ENCODE measurements at regions not wholly inside any gene's neighbourhood (a gene's known extent, or its start where the extent isn't known, plus 50 kb on each side); places are given as distances from the start of the nearest gene placed in this dataset.

DNA sequence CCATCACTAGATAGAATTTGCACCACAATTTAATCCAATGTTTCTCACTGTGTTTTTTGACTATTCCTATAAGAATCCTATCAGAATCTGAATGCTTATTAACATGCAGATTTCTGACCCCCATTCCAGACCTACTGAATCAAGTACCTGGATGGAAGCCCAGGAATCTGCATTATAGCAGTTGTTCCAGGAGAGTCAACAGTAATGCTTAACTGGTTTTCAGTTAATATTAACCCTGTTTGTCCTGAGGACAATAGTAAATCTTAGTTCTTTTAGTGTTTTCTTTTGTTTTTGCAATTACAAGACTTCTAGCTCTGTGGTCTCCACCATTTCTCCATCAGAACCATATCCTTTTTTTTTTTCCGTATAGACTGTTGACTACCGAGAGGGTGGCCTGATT, 168.2 kb downstream of the SREK1 start:
- peaks cover 0 to 10% of the 10 kb centered on the region in 2 donors for H3K27me3 Mint-ChIP-seq
- Histone ChIP-seq H3K36me3 (ENCODE audit: control insufficient read depth in 2 of 2, extremely low read depth in 1 of 2, insufficient read depth in 1 of 2, low read length in 1 of 2) (no peaks in the 10 kb centered on the region), H3K27ac (ENCODE audit: low read length) (no peak overlapping the region), H3K9me3 (no peaks in the 10 kb centered on the region), H3K4me1 (ENCODE audit: control insufficient read depth in 1 of 2, extremely low read depth in 1 of 2, insufficient read depth in 2 of 2, low read length in 2 of 2) (no peaks in the 10 kb centered on the region), H3K27me3 (replicated peaks in 1 of 2; ENCODE audit: control insufficient read depth in 2 of 2, extremely low read depth in 1 of 2, insufficient read depth in 2 of 2, low read length in 1 of 2) (no peaks in the 10 kb centered on the region), H3K4me3 (ENCODE audit: control insufficient read depth in 1 of 2, extremely low read depth in 1 of 2, low read length in 1 of 2) (no peak overlapping the region)
- H3K9me3 Mint-ChIP-seq: peaks cover 6 to 19% (median 14%) of the 10 kb centered on the region in 3 donors
- ChIA-PET CTCF (no interaction called here), POLR2A (interaction anchor here in 1 of 2 donors (0.6 kb wide), 1 partner anchor 674 kb away, joined by 6 read pairs; no protein-coding TSS in a partner anchor)
- H3K4me1 Mint-ChIP-seq: peaks cover 2 to 5% (median 3%) of the 10 kb centered on the region in 3 donors
- ATAC-seq (replicated peaks in 1 of 4) (no peak), DNase-seq (no peak)
- no peak overlapping the region for H3K27ac Mint-ChIP-seq
- 58% methylated on average over 2 of the region's 2 CpGs for WGBS (ENCODE audit: insufficient coverage)
- no peak overlapping the region for H3K4me3 Mint-ChIP-seq
- no peaks in the 10 kb centered on the region for H3K36me3 Mint-ChIP-seq

DNA sequence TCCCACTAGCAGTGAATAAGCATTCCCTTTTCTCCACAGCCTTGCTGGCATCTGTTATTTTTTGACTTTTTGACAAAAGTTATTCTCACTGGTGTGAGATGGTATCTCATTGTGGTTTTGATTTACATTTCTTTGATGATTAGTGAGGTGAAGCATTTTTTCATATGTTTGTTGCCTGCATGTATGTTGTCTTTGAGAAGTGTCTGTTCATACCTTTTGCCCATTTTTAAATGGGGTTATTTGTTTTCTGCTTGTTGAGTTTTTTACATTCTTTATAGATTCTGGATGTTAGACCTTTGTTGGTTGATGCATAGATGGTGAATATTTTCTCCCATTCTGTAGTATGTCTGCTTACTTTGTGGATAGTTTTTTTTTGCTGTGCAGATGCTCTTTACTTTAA, 171.7 kb downstream of the SREK1 start:
- ChIA-PET CTCF (interaction anchor here (1.4 to 1.6 kb wide), 2 partner anchors 8 to 9 kb away, joined by 4 to 6 read pairs; no protein-coding TSS in a partner anchor), POLR2A (no interaction called here)
- peaks cover 0 to 8% of the 10 kb centered on the region in 2 experiments for H3K27me3 ChIP-seq (replicated peaks in 1 of 2; ENCODE audit: control insufficient read depth in 2 of 2, extremely low read depth in 1 of 2, insufficient read depth in 2 of 2, low read length in 1 of 2)
- ATAC-seq (replicated peaks in 1 of 4) (no peak), DNase-seq (no peak)
- no peak overlapping the region for H3K4me3 ChIP-seq (ENCODE audit: control insufficient read depth in 1 of 2, extremely low read depth in 1 of 2, low read length in 1 of 2)
- no peaks in the 10 kb centered on the region for H3K9me3 ChIP-seq
- Mint-ChIP-seq H3K4me3 (no peak overlapping the region), H3K27me3 (peaks cover 6 to 18% of the 10 kb centered on the region in 2 donors), H3K9me3 (peaks cover 6 to 19% (median 14%) of the 10 kb centered on the region in 3 donors), H3K36me3 (no peaks in the 10 kb centered on the region), H3K4me1 (no peaks in the 10 kb centered on the region), H3K27ac (no peak overlapping the region)
- H3K27ac ChIP-seq (ENCODE audit: low read length): no peak overlapping the region
- no peaks in the 10 kb centered on the region for H3K4me1 ChIP-seq (ENCODE audit: control insufficient read depth in 1 of 2, extremely low read depth in 1 of 2, insufficient read depth in 2 of 2, low read length in 2 of 2)
- H3K36me3 ChIP-seq (ENCODE audit: control insufficient read depth in 2 of 2, extremely low read depth in 1 of 2, insufficient read depth in 1 of 2, low read length in 1 of 2): no peaks in the 10 kb centered on the region

DNA sequence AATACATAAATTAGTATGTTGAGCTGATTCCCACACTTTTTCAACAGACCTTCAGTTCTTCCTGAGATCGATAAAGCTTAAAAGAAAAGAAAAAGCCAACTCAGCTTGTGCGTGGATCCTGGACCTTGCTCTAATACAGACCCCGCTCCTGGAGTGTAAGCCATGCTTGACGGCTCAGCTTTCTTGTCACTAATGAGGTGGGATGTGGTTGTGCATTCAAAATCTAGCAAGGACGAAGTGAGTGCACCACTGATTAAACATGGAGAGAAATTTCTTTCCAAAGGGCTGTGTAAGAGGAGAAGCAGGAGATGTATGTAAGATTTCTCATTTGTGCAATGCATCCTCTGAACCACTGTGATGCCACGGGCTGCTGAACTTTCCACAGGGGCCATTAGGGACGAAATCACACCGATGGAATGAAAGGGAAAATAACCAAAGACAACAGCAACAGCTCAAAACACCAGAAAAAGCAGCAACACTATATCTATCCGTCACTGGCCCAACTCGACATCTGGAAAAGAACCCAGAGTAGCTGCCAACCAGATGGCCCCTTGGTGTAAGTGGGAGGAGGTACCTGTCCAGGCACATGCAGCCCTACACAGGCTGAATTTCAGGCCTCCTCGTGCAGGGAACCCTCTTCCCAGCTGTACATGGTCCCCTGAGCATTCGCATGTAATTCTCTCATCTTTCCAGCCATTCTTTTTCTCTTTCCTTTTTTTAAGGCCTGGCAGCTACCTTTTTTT, 178.9 kb downstream of the SREK1 start:
- peaks cover 8 to 12% of the 10 kb centered on the region in 2 donors for H3K27me3 Mint-ChIP-seq
- Histone ChIP-seq H3K27me3 (replicated peaks in 1 of 2; ENCODE audit: control insufficient read depth in 2 of 2, extremely low read depth in 1 of 2, insufficient read depth in 2 of 2, low read length in 1 of 2) (peaks cover 0 to 10% of the 10 kb centered on the region in 2 experiments), H3K4me3 (ENCODE audit: control insufficient read depth in 1 of 2, extremely low read depth in 1 of 2, low read length in 1 of 2) (no peak overlapping the region), H3K9me3 (no peaks in the 10 kb centered on the region), H3K4me1 (ENCODE audit: control insufficient read depth in 1 of 2, extremely low read depth in 1 of 2, insufficient read depth in 2 of 2, low read length in 2 of 2) (no peaks in the 10 kb centered on the region), H3K27ac (ENCODE audit: low read length) (no peak overlapping the region), H3K36me3 (ENCODE audit: control insufficient read depth in 2 of 2, extremely low read depth in 1 of 2, insufficient read depth in 1 of 2, low read length in 1 of 2) (no peaks in the 10 kb centered on the region)
- H3K4me3 Mint-ChIP-seq: no peak overlapping the region
- no peak overlapping the region for H3K27ac Mint-ChIP-seq
- POLR2A ChIA-PET: no interaction called here
- no peaks in the 10 kb centered on the region for H3K36me3 Mint-ChIP-seq
- WGBS (ENCODE audit: insufficient coverage): 89% methylated on average over 3 of the region's 12 CpGs
- H3K9me3 Mint-ChIP-seq: no peaks in the 10 kb centered on the region
- DNase-seq (no peak), ATAC-seq (replicated peaks in 1 of 4) (no peak)
- CTCF ChIA-PET: interaction anchor here (0.6 to 1.9 kb wide), 6 partner anchors 10 to 1342 kb away, joined by 3 to 6 read pairs (median 3); no protein-coding TSS in a partner anchor
- H3K4me1 Mint-ChIP-seq: no peaks in the 10 kb centered on the region

DNA sequence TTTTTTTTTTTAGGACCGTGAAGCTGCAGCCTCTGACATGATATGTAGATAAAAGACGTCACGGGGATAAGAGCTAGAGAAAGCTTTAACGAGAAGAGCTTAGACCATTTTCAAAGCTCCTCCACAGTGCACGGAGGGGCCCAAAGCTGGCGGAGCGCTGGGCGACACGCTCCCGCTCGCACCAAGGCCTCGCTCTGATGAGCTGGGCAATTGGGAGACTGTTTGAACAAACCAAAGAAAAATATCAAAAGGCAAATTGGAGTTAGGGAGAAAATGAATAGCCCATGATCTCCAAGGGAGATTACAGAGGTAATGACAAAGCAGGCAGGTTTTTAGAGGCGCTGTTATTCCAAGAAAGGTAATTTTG, 179.4 kb downstream of the SREK1 start:
- H3K9me3 Mint-ChIP-seq: no peaks in the 10 kb centered on the region
- POLR2A ChIA-PET: interaction anchor here in 1 of 2 donors (0.6 kb wide), 1 partner anchor 325 kb away, joined by 4 read pairs; no protein-coding TSS in a partner anchor
- no peaks in the 10 kb centered on the region for H3K4me1 Mint-ChIP-seq
- ATAC-seq (replicated peaks in 1 of 4) (no peak), DNase-seq (no peak)
- H3K4me3 Mint-ChIP-seq: no peak overlapping the region
- peaks cover 8 to 12% of the 10 kb centered on the region in 2 donors for H3K27me3 Mint-ChIP-seq
- CTCF ChIA-PET: interaction anchor here (0.6 to 1.9 kb wide), 6 partner anchors 9 to 1343 kb away, joined by 3 to 6 read pairs (median 3); no protein-coding TSS in a partner anchor
- no peaks in the 10 kb centered on the region for H3K36me3 Mint-ChIP-seq
- Histone ChIP-seq H3K9me3 (no peaks in the 10 kb centered on the region), H3K4me1 (ENCODE audit: control insufficient read depth in 1 of 2, extremely low read depth in 1 of 2, insufficient read depth in 2 of 2, low read length in 2 of 2) (no peaks in the 10 kb centered on the region), H3K4me3 (ENCODE audit: control insufficient read depth in 1 of 2, extremely low read depth in 1 of 2, low read length in 1 of 2) (no peak overlapping the region), H3K27ac (ENCODE audit: low read length) (no peak overlapping the region), H3K36me3 (ENCODE audit: control insufficient read depth in 2 of 2, extremely low read depth in 1 of 2, insufficient read depth in 1 of 2, low read length in 1 of 2) (no peaks in the 10 kb centered on the region), H3K27me3 (replicated peaks in 1 of 2; ENCODE audit: control insufficient read depth in 2 of 2, extremely low read depth in 1 of 2, insufficient read depth in 2 of 2, low read length in 1 of 2) (peaks cover 0 to 10% of the 10 kb centered on the region in 2 experiments)
- 100% methylated on average over 7 of the region's 13 CpGs for WGBS (ENCODE audit: insufficient coverage)
- no peak overlapping the region for H3K27ac Mint-ChIP-seq

DNA sequence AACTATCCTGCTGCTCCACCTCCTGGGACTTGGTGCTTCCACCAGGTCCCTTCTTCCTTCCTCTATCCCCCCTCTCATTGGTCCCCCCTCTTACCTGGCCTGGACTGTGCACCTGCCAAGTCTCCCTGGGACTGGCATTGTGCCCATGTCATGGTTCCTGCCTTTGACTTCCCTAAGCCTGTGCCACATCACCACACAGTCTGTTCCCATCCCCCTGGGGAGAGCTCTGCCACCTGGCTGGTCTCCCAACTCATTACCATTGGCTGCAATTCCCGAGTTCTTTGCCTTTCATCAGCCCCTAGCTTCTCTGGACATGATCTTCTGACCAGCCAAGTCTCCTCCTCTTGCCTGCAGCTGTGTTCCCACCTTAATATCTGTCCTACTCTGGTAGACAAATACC, 180.3 kb downstream of the SREK1 start:
- Mint-ChIP-seq H3K9me3 (no peaks in the 10 kb centered on the region), H3K4me1 (no peaks in the 10 kb centered on the region), H3K27me3 (peaks cover 1 to 5% of the 10 kb centered on the region in 2 donors), H3K4me3 (no peak overlapping the region), H3K36me3 (no peaks in the 10 kb centered on the region), H3K27ac (no peak overlapping the region)
- 22% methylated on average over 1 of the region's 1 CpG for WGBS (ENCODE audit: insufficient coverage)
- CTCF ChIA-PET: interaction anchor here (0.7 to 1.9 kb wide), 5 partner anchors 9 to 18 kb away, joined by 3 to 6 read pairs (median 5); no protein-coding TSS in a partner anchor
- no peaks in the 10 kb centered on the region for H3K4me1 ChIP-seq (ENCODE audit: control insufficient read depth in 1 of 2, extremely low read depth in 1 of 2, insufficient read depth in 2 of 2, low read length in 2 of 2)
- ATAC-seq (replicated peaks in 1 of 4): no peak
- no peak overlapping the region for H3K27ac ChIP-seq (ENCODE audit: low read length)
- POLR2A ChIA-PET: no interaction called here
- peaks cover 0 to 8% of the 10 kb centered on the region in 2 experiments for H3K27me3 ChIP-seq (replicated peaks in 1 of 2; ENCODE audit: control insufficient read depth in 2 of 2, extremely low read depth in 1 of 2, insufficient read depth in 2 of 2, low read length in 1 of 2)
- H3K36me3 ChIP-seq (ENCODE audit: control insufficient read depth in 2 of 2, extremely low read depth in 1 of 2, insufficient read depth in 1 of 2, low read length in 1 of 2): no peaks in the 10 kb centered on the region
- H3K4me3 ChIP-seq (ENCODE audit: control insufficient read depth in 1 of 2, extremely low read depth in 1 of 2, low read length in 1 of 2): no peak overlapping the region
- no peaks in the 10 kb centered on the region for H3K9me3 ChIP-seq
- DNase-seq: no peak

DNA sequence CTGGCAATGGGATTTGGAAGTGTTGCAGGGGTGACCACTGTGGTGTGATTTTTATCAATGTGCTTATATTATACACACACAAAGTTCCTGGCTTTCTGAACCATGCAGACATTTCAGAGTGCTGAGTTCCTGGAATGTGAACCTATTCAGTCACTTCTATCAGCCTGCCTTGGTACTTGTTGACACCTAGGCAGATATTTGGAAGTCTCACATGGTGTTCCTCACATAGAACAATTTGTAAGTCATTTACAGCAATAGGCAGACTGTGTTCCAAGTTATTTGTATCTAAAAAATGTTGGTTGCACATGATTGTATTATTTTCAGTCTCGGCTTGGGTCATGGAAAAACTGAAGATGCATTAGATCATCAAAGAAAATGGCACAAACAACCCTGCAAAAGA, 182.2 kb downstream of the SREK1 start:
- WGBS (ENCODE audit: insufficient coverage): no CpG with 5 or more reads among the region's 1 CpG
- H3K4me1 ChIP-seq (ENCODE audit: control insufficient read depth in 1 of 2, extremely low read depth in 1 of 2, insufficient read depth in 2 of 2, low read length in 2 of 2): no peaks in the 10 kb centered on the region
- H3K9me3 ChIP-seq: no peaks in the 10 kb centered on the region
- CTCF ChIA-PET: interaction anchor here in 1 of 2 donors (1.0 kb wide), 1 partner anchor 19 kb away, joined by 3 read pairs; no protein-coding TSS in a partner anchor
- no peaks in the 10 kb centered on the region for H3K36me3 ChIP-seq (ENCODE audit: control insufficient read depth in 2 of 2, extremely low read depth in 1 of 2, insufficient read depth in 1 of 2, low read length in 1 of 2)
- H3K27me3 ChIP-seq (replicated peaks in 1 of 2; ENCODE audit: control insufficient read depth in 2 of 2, extremely low read depth in 1 of 2, insufficient read depth in 2 of 2, low read length in 1 of 2): peaks cover 0 to 2% of the 10 kb centered on the region in 2 experiments
- H3K27me3 Mint-ChIP-seq: peaks cover 1 to 2% of the 10 kb centered on the region in 2 donors
- POLR2A ChIA-PET: no interaction called here
- H3K27ac Mint-ChIP-seq: no peak overlapping the region
- no peaks in the 10 kb centered on the region for H3K9me3 Mint-ChIP-seq
- no peak overlapping the region for H3K4me3 ChIP-seq (ENCODE audit: control insufficient read depth in 1 of 2, extremely low read depth in 1 of 2, low read length in 1 of 2)
- DNase-seq: no peak
- no peak for ATAC-seq (replicated peaks in 1 of 4)
- H3K4me3 Mint-ChIP-seq: no peak overlapping the region
- H3K4me1 Mint-ChIP-seq: no peaks in the 10 kb centered on the region
- H3K36me3 Mint-ChIP-seq: no peaks in the 10 kb centered on the region
- H3K27ac ChIP-seq (ENCODE audit: low read length): no peak overlapping the region
